ENCODE measurements at regions not wholly inside any gene's neighbourhood (a gene's known extent, or its start where the extent isn't known, plus 50 kb on each side); places are given as distances from the start of the nearest gene placed in this dataset.

DNA sequence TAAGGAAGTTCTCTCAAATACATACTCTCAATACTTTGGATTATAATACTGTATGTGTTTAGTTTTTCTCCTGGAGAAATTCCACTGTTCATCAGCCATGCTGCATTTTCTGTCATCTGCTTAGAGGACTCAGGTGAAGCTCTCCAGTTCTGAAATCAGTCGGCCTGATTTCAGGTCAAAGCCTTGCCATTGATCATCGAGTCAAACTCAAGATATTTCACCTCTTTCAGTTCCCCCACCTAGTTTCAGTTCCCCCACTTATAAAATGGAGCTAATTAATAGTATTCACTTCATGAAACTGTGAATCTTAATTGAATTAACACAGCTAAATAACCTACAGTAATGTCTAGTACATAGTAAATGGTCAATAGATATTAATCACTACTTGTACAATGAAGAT lies 75.3 kb upstream of the L3MBTL4 start:
- Histone ChIP-seq H3K4me3 (ENCODE audit: low read length in 2 of 2) (no peak overlapping the region), H3K27ac (ENCODE audit: low read length) (no peak overlapping the region), H3K9ac (ENCODE audit: low read length in 2 of 2) (no peak overlapping the region), H3K36me3 (ENCODE audit: control insufficient read depth in 2 of 2, insufficient read depth in 2 of 2, low read length in 2 of 2) (no peaks in the 10 kb centered on the region), H3K27me3 (ENCODE audit: control insufficient read depth in 1 of 2, insufficient read depth in 2 of 2, low read length in 2 of 2) (no peaks in the 10 kb centered on the region), H3K4me1 (ENCODE audit: control insufficient read depth, insufficient read depth, low read length) (no peaks in the 10 kb centered on the region), H3K9me3 (ENCODE audit: control insufficient read depth in 2 of 2, low read length in 2 of 2) (no peaks in the 10 kb centered on the region)

DNA sequence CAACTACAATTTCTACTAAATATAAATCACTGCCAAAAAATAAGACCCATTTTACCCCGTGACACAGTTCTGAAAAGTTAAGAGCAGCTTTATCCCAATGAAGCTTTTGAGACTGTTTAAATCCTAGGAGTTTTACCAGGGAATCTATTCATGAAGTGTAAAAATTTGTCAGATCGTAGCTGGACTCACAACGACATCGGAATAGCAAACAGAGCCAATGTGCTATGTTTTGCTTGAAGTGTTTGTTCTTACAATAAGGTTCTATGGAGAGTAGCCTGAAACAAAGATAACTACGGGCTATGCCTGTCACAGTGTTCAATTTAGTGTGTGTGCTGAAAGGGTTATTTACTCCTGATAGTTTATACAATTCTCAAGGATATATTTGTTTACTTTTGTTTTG lies 78.5 kb upstream of the L3MBTL4 start:
- Histone ChIP-seq H3K4me3 (ENCODE audit: low read length in 2 of 2) (no peak overlapping the region), H3K27me3 (ENCODE audit: control insufficient read depth in 1 of 2, insufficient read depth in 2 of 2, low read length in 2 of 2) (no peaks in the 10 kb centered on the region), H3K9me3 (ENCODE audit: control insufficient read depth in 2 of 2, low read length in 2 of 2) (no peaks in the 10 kb centered on the region), H3K27ac (ENCODE audit: low read length) (no peak overlapping the region), H3K9ac (ENCODE audit: low read length in 2 of 2) (no peak overlapping the region), H3K4me1 (ENCODE audit: control insufficient read depth, insufficient read depth, low read length) (no peaks in the 10 kb centered on the region), H3K36me3 (ENCODE audit: control insufficient read depth in 2 of 2, insufficient read depth in 2 of 2, low read length in 2 of 2) (no peaks in the 10 kb centered on the region)

DNA sequence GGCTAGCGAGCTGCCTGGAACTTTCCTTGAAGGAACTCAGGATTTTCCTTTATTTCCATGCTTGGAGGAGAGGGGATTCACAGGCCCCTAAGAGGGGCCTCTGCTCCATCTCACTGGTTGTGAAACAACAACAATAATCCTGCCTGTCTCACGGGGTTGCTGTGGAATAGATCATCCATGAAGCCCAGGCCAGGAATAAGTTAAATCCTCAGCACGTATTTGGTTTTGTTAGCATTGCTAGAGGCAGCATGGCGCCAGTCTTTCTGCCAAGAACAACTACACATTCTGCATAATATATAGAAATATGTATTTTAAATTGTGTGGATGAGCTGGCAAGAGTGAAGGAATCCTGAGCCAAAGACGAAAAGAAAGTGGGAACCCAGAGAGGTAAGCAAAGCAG lies 80.8 kb upstream of the L3MBTL4 start:
- Histone ChIP-seq H3K36me3 (ENCODE audit: control insufficient read depth in 2 of 2, insufficient read depth in 2 of 2, low read length in 2 of 2) (no peaks in the 10 kb centered on the region), H3K27ac (ENCODE audit: low read length) (no peak overlapping the region), H3K9me3 (ENCODE audit: control insufficient read depth in 2 of 2, low read length in 2 of 2) (no peaks in the 10 kb centered on the region), H3K9ac (ENCODE audit: low read length in 2 of 2) (no peak overlapping the region), H3K27me3 (ENCODE audit: control insufficient read depth in 1 of 2, insufficient read depth in 2 of 2, low read length in 2 of 2) (no peaks in the 10 kb centered on the region), H3K4me1 (ENCODE audit: control insufficient read depth, insufficient read depth, low read length) (no peaks in the 10 kb centered on the region), H3K4me3 (ENCODE audit: low read length in 2 of 2) (no peak overlapping the region)

DNA sequence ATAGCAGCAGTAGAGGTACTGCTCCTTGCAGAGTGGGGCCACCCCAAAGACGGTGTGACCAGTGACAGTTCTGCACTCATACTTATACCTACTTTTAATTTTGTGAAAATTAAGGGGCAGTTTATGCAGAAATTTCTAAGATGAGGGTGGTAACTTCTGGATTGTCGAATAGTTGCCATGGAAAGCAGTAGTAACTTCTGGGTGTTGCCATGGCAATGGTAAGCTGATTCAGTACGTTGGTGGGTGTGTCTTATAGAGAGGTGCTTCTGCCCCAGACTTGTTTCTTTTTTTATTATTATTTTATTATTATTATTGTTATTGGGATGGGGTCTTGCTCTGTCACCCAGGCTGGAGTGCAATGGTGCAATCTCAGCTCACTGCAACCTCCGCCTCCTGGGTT lies 82.8 kb upstream of the L3MBTL4 start:
- no peak overlapping the region for H3K27ac ChIP-seq (ENCODE audit: low read length)
- no peak overlapping the region for H3K9ac ChIP-seq (ENCODE audit: low read length in 2 of 2)
- no peaks in the 10 kb centered on the region for H3K9me3 ChIP-seq (ENCODE audit: control insufficient read depth in 2 of 2, low read length in 2 of 2)
- no peaks in the 10 kb centered on the region for H3K4me1 ChIP-seq (ENCODE audit: control insufficient read depth, insufficient read depth, low read length)
- H3K36me3 ChIP-seq (ENCODE audit: control insufficient read depth in 2 of 2, insufficient read depth in 2 of 2, low read length in 2 of 2): no peaks in the 10 kb centered on the region
- no peaks in the 10 kb centered on the region for H3K27me3 ChIP-seq (ENCODE audit: control insufficient read depth in 1 of 2, insufficient read depth in 2 of 2, low read length in 2 of 2)
- no peak overlapping the region for H3K4me3 ChIP-seq (ENCODE audit: low read length in 2 of 2)

DNA sequence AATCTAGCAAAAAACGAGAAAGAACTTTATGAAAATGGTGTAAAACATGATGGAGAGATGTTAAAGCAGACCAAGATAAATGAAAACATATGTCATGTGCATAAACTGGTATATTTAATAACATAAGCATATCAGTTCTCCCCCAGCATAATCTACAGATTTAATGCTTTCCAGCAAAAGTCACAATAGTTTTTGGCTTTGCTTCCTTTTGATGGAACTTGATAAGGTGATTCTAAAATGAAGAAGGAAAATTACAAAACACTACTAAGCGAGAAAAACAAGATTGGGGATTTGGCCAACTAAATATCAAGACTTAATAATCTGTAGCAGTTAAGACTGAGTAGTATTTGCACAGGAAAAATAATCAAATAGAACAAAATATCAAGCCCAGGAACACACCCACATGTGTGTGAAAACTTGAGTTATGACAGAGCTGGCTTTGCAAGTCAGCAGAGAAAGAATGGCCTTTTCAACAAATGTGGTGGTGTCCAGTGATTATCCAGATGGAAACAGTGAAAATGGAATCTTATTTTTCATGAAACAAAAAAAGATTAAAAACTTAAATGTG lies 83.7 kb upstream of the L3MBTL4 start:
- Histone ChIP-seq H3K36me3 (ENCODE audit: control insufficient read depth in 2 of 2, insufficient read depth in 2 of 2, low read length in 2 of 2) (no peaks in the 10 kb centered on the region), H3K4me1 (ENCODE audit: control insufficient read depth, insufficient read depth, low read length) (no peaks in the 10 kb centered on the region), H3K27ac (ENCODE audit: low read length) (no peak overlapping the region), H3K9me3 (ENCODE audit: control insufficient read depth in 2 of 2, low read length in 2 of 2) (no peaks in the 10 kb centered on the region), H3K9ac (ENCODE audit: low read length in 2 of 2) (no peak overlapping the region), H3K27me3 (ENCODE audit: control insufficient read depth in 1 of 2, insufficient read depth in 2 of 2, low read length in 2 of 2) (no peaks in the 10 kb centered on the region), H3K4me3 (ENCODE audit: low read length in 2 of 2) (no peak overlapping the region)

DNA sequence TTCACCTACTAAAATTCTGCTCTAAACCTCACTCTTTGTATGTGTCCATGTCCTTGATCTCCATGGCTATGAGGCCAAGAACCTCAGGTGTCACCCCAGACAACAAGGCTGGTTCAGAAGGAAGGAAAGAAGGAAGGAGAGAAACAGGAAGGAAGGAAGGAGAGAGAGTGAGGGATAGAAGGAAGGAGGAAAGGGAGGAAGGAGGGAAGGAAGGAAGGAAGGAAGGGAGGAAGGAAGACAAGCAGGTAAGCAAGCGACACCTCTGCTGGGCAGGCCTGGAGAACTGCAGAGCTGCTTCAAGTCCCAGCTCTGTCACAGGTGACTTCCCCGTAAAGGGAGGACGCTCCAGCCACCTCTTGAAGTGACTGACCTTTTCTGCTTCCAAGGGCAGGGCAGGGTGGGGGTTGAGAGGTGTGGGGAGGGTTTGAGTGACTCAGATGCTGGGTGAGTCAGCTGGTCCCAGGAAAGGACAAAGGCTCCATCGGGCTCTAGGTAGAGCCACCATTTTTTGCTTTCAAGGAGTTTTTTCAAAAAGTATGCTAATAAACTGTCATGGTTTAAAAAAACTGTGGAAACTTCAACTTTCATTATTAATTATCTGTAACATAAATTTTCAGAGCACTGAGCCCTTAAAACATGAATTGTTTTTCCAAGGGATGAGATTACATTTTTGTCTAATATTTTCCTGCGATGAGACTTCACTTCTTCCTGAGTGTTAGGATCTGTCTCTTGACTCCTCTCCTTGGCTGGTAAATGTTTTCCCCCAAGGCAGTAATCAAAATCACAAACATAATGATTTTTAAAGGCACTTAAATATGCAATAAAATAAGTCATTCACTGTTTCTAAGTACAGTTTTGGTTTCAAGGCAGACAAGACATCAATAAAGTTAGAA lies 90.1 kb upstream of the L3MBTL4 start:
- Histone ChIP-seq H3K9ac (ENCODE audit: low read length in 2 of 2) (no peak overlapping the region), H3K9me3 (ENCODE audit: control insufficient read depth in 2 of 2, low read length in 2 of 2) (no peaks in the 10 kb centered on the region), H3K27me3 (ENCODE audit: control insufficient read depth in 1 of 2, insufficient read depth in 2 of 2, low read length in 2 of 2) (peaks cover 0 to 4% of the 10 kb centered on the region in 2 donors), H3K27ac (ENCODE audit: low read length) (no peak overlapping the region), H3K4me1 (ENCODE audit: control insufficient read depth, insufficient read depth, low read length) (no peaks in the 10 kb centered on the region), H3K36me3 (ENCODE audit: control insufficient read depth in 2 of 2, insufficient read depth in 2 of 2, low read length in 2 of 2) (no peaks in the 10 kb centered on the region), H3K4me3 (ENCODE audit: low read length in 2 of 2) (no peak overlapping the region)

DNA sequence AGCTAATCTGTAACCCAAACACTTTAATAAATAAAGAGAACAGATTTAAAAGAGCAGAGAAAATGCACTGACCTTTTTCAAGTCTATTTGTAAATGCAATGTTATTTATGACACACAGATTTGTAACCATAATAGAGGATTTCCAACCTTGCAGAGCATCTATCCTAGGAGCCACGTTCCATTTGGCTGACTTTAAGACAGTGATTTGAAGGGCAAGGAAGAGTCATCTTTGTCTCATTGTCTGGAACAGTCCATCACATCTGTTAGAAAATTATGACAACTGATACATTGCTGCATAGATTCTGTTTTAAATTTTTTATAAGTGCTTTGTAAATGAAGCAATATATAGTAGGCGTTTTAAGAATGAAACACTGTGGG lies 90.8 kb upstream of the L3MBTL4 start:
- H3K9ac ChIP-seq (ENCODE audit: low read length in 2 of 2): no peak overlapping the region
- H3K36me3 ChIP-seq (ENCODE audit: control insufficient read depth in 2 of 2, insufficient read depth in 2 of 2, low read length in 2 of 2): no peaks in the 10 kb centered on the region
- H3K4me3 ChIP-seq (ENCODE audit: low read length in 2 of 2): no peak overlapping the region
- H3K9me3 ChIP-seq (ENCODE audit: control insufficient read depth in 2 of 2, low read length in 2 of 2): no peaks in the 10 kb centered on the region
- peaks cover 0 to 4% of the 10 kb centered on the region in 2 donors for H3K27me3 ChIP-seq (ENCODE audit: control insufficient read depth in 1 of 2, insufficient read depth in 2 of 2, low read length in 2 of 2)
- H3K27ac ChIP-seq (ENCODE audit: low read length): no peak overlapping the region
- H3K4me1 ChIP-seq (ENCODE audit: control insufficient read depth, insufficient read depth, low read length): no peaks in the 10 kb centered on the region

DNA sequence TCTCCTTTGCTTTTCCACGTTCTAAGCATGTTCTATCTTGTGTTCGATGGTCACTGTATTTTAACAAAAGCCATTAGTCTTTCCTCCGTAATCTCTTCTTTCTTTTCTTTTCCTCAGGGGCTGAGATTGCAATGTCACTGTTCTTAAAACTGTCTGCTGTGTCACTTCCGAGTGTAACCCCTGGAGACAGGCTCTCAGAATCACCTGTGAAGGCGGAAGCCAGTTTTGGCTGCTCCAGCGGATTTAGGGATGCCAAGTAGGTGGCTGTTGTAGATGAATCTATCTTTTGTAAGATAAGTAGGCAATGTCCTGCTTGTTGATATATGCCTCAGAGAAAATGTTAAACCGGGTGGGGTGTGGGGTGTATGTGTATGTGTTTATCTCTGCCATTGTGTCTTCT lies 94.7 kb upstream of the L3MBTL4 start:
- Histone ChIP-seq H3K9ac (ENCODE audit: low read length in 2 of 2) (no peak overlapping the region), H3K27me3 (ENCODE audit: control insufficient read depth in 1 of 2, insufficient read depth in 2 of 2, low read length in 2 of 2) (peaks cover 0 to 4% of the 10 kb centered on the region in 2 donors), H3K9me3 (ENCODE audit: control insufficient read depth in 2 of 2, low read length in 2 of 2) (no peaks in the 10 kb centered on the region), H3K27ac (ENCODE audit: low read length) (no peak overlapping the region), H3K4me1 (ENCODE audit: control insufficient read depth, insufficient read depth, low read length) (no peaks in the 10 kb centered on the region), H3K4me3 (ENCODE audit: low read length in 2 of 2) (no peak overlapping the region), H3K36me3 (ENCODE audit: control insufficient read depth in 2 of 2, insufficient read depth in 2 of 2, low read length in 2 of 2) (no peaks in the 10 kb centered on the region)

DNA sequence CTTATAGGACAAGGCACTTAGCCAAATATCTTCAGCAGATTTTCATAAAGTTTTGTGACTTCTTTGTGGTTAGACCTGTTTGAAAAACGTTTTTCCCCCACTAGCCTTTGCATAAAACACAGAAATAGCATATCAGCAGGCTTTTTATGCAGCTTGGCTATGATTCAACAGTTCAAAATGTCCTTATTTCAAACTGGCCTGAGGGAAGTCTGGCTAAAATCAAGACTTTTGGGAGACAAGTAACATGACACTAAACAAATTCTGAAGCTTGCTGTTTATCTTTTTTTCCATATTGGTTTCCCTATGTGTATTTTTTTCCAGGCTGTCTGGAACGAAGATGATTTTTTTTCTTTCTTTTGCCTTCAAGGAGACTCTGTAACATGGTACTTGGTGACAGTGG lies 95.1 kb upstream of the L3MBTL4 start:
- Histone ChIP-seq H3K27ac (ENCODE audit: low read length) (no peak overlapping the region), H3K4me3 (ENCODE audit: low read length in 2 of 2) (no peak overlapping the region), H3K9me3 (ENCODE audit: control insufficient read depth in 2 of 2, low read length in 2 of 2) (no peaks in the 10 kb centered on the region), H3K36me3 (ENCODE audit: control insufficient read depth in 2 of 2, insufficient read depth in 2 of 2, low read length in 2 of 2) (no peaks in the 10 kb centered on the region), H3K9ac (ENCODE audit: low read length in 2 of 2) (no peak overlapping the region), H3K27me3 (ENCODE audit: control insufficient read depth in 1 of 2, insufficient read depth in 2 of 2, low read length in 2 of 2) (peaks cover 0 to 4% of the 10 kb centered on the region in 2 donors), H3K4me1 (ENCODE audit: control insufficient read depth, insufficient read depth, low read length) (no peaks in the 10 kb centered on the region)

DNA sequence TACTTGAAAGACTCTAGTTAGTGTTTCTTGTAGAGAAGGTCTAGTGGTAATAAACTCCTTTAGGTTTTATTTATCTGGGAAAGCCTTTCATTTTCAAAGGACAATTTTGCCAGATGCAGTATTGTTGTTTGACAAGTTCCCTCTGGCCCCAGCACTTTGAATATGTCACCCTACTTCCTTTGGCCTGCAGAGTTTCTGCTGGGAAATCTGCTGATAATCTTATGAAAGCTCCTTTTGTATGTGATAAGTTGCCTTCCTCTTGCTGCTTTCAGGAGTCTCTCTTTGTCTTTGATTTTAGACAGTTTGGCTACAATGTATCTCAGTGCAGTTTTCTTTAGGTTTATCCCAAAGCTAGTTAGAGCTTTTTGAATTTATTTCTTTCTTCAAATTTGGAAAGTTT lies 106.2 kb upstream of the L3MBTL4 start:
- Histone ChIP-seq H3K27me3 (ENCODE audit: control insufficient read depth in 1 of 2, insufficient read depth in 2 of 2, low read length in 2 of 2) (peaks cover 0 to 3% of the 10 kb centered on the region in 2 donors), H3K9ac (ENCODE audit: low read length in 2 of 2) (no peak overlapping the region), H3K4me3 (ENCODE audit: low read length in 2 of 2) (no peak overlapping the region), H3K36me3 (ENCODE audit: control insufficient read depth in 2 of 2, insufficient read depth in 2 of 2, low read length in 2 of 2) (no peaks in the 10 kb centered on the region), H3K4me1 (ENCODE audit: control insufficient read depth, insufficient read depth, low read length) (no peaks in the 10 kb centered on the region), H3K27ac (ENCODE audit: low read length) (no peak overlapping the region), H3K9me3 (ENCODE audit: control insufficient read depth in 2 of 2, low read length in 2 of 2) (peaks cover 0 to 13% of the 10 kb centered on the region in 2 donors)

DNA sequence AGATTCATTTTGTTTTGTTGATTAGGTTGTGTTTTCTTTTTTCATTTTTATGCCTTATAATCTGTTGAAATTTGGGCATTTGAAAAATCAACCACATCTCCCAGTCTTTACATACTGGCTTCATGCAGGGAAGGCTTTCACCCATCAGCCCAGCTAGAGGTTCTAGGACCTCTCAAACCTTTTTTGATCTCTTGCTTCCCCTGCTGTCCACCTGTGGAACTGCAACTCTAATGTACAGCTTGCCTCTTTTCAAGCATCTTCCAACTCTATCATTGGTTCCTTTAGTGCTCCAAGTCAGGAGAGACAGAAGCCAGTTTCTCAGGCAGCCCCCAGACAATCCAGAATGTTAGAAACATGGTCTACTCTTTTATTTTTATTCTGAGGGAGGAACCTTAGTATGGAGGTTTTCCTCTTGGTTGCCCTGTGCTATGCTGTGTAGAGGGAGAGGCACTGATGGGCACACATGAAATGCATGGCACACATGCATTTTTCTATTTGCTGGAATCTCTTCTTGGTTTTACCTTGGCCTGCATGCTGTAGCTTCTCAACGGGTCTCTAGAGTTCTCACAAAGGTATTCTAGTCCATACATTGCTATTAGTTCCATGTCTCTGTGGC lies 107.2 kb upstream of the L3MBTL4 start:
- Histone ChIP-seq H3K4me3 (ENCODE audit: low read length in 2 of 2) (no peak overlapping the region), H3K4me1 (ENCODE audit: control insufficient read depth, insufficient read depth, low read length) (no peaks in the 10 kb centered on the region), H3K27ac (ENCODE audit: low read length) (no peak overlapping the region), H3K27me3 (ENCODE audit: control insufficient read depth in 1 of 2, insufficient read depth in 2 of 2, low read length in 2 of 2) (peaks cover 0 to 3% of the 10 kb centered on the region in 2 donors), H3K36me3 (ENCODE audit: control insufficient read depth in 2 of 2, insufficient read depth in 2 of 2, low read length in 2 of 2) (no peaks in the 10 kb centered on the region), H3K9me3 (ENCODE audit: control insufficient read depth in 2 of 2, low read length in 2 of 2) (peaks cover 0 to 13% of the 10 kb centered on the region in 2 donors), H3K9ac (ENCODE audit: low read length in 2 of 2) (no peak overlapping the region)

All from stomach smooth muscle (tissue), 2 donors.